ENCODE measurements at regions not wholly inside any gene's neighbourhood (a gene's known extent, or its start where the extent isn't known, plus 50 kb on each side); places are given as distances from the start of the nearest gene placed in this dataset.

DNA sequence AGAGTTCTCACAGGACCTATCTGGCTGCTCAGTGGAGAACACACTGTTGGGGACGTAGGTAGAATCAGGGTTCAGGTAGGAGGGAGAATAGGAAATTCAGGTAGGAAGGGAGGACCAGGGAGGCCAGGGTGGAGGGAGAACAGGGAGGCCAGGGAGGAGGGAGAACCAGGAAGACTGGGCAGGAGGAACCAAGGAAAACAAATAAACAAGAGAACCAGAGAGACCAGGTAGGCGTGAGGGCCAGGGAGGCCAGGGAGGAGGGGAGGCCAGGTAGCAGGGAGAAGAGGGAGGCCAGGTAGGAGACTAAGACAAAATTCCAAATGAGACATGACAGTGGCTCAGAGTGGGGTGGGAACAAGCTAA lies 337.6 kb downstream of the EIPR1 start:
- Histone ChIP-seq H3K9me1 (ENCODE audit: insufficient read depth, low read length) (no peaks in the 10 kb centered on the region), H2AK5ac (ENCODE audit: low read depth, low read length) (no peak overlapping the region), H4K5ac (ENCODE audit: low read depth, low read length) (no peak overlapping the region), H3K4ac (ENCODE audit: low read depth, low read length) (no peak overlapping the region), H3K36me3 (ENCODE audit: control insufficient read depth, insufficient read depth, low read length) (no peaks in the 10 kb centered on the region), H4K20me1 (ENCODE audit: insufficient read depth, low read length) (no peaks in the 10 kb centered on the region), H4K8ac (ENCODE audit: low read depth in 2 of 2, low read length in 2 of 2) (no peak overlapping the region), H3K9me3 (ENCODE audit: control insufficient read depth, insufficient read depth, low read length) (peaks cover 72% of the 10 kb centered on the region), H2AK9ac (replicated peaks; ENCODE audit: low read depth, low read length, poor library complexity) (no peak overlapping the region), H2BK5ac (ENCODE audit: low read depth, low read length, poor library complexity, severe bottlenecking) (no peak overlapping the region), H2BK15ac (ENCODE audit: low read depth, low read length) (no peak overlapping the region), H2BK120ac (ENCODE audit: low read depth, low read length) (no peak overlapping the region), H3K9ac (ENCODE audit: low read depth, low read length) (no peak overlapping the region), H3K79me1 (ENCODE audit: low read depth in 1 of 2, low read length in 2 of 2) (no peaks in the 10 kb centered on the region), H3K4me1 (ENCODE audit: control insufficient read depth, insufficient read depth, low read length) (no peaks in the 10 kb centered on the region), H3K4me3 (ENCODE audit: insufficient read depth, low read depth, low read length) (no peak overlapping the region), H2AFZ (replicated peaks; ENCODE audit: low read length, poor library complexity) (no peak overlapping the region), H3K23ac (ENCODE audit: low read depth, low read length) (no peak overlapping the region), H3K27ac (ENCODE audit: insufficient read depth, low read length) (no peak overlapping the region), H3K4me2 (ENCODE audit: low read depth, low read length) (no peak overlapping the region), H3K18ac (ENCODE audit: low read depth, low read length) (no peak overlapping the region), H3K14ac (replicated peaks; ENCODE audit: low read depth, low read length) (no peak overlapping the region), H2BK20ac (ENCODE audit: low read depth, low read length) (no peak overlapping the region), H3K56ac (ENCODE audit: extremely low read depth, insufficient read depth, low read length) (no peak overlapping the region), H4K91ac (ENCODE audit: insufficient read depth, low read depth, low read length) (no peak overlapping the region), H3K27me3 (ENCODE audit: control insufficient read depth, insufficient read depth, low read length) (no peaks in the 10 kb centered on the region)
- ChIA-PET POLR2A (ENCODE audit: unreplicated experiment) (no interaction called here), CTCF (no interaction called here)
- in situ Hi-C loops (cut with MboI; ENCODE audit: low sequenced_read_pairs), result no loop called here
- BruUV-seq (replicated peaks), result no TSS peak
- ATAC-seq (ENCODE audit: low read depth) (no peak), DNase-seq (no peak)
- intact Hi-C loops (cut with micrococcal nuclease), result no loop called here
- no CpG with 5 or more reads among the region's 2 CpGs for WGBS, 2 experiments (ENCODE audit: extremely low coverage in 2 of 2, insufficient read length in 1 of 2)
- dilution Hi-C loops (cut with HindIII; ENCODE audit: low sequenced_read_pairs, unreplicated experiment), result no loop called here
- no peak for TF ChIP-seq POLR2A (IDR thresholded peaks at IDR 0.05; ENCODE audit: low read depth, low read length)
- TF ChIP-seq, protein P1, sequence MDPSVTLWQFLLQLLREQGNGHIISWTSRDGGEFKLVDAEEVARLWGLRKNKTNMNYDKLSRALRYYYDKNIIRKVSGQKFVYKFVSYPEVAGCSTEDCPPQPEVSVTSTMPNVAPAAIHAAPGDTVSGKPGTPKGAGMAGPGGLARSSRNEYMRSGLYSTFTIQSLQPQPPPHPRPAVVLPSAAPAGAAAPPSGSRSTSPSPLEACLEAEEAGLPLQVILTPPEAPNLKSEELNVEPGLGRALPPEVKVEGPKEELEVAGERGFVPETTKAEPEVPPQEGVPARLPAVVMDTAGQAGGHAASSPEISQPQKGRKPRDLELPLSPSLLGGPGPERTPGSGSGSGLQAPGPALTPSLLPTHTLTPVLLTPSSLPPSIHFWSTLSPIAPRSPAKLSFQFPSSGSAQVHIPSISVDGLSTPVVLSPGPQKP (IDR thresholded peaks at IDR 0.05; ENCODE audit: borderline replicate concordance, low read depth, low read length), result no peak
- TF ChIP-seq CHD1 (IDR thresholded peaks at IDR 0.05; ENCODE audit: low read depth, low read length), result no peak
- TF ChIP-seq, protein P2, sequence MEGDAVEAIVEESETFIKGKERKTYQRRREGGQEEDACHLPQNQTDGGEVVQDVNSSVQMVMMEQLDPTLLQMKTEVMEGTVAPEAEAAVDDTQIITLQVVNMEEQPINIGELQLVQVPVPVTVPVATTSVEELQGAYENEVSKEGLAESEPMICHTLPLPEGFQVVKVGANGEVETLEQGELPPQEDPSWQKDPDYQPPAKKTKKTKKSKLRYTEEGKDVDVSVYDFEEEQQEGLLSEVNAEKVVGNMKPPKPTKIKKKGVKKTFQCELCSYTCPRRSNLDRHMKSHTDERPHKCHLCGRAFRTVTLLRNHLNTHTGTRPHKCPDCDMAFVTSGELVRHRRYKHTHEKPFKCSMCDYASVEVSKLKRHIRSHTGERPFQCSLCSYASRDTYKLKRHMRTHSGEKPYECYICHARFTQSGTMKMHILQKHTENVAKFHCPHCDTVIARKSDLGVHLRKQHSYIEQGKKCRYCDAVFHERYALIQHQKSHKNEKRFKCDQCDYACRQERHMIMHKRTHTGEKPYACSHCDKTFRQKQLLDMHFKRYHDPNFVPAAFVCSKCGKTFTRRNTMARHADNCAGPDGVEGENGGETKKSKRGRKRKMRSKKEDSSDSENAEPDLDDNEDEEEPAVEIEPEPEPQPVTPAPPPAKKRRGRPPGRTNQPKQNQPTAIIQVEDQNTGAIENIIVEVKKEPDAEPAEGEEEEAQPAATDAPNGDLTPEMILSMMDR (conservative IDR thresholded peaks at IDR 0.05; ENCODE audit: low read depth, low read length), result no peak
- TF ChIP-seq MAFK (IDR thresholded peaks at IDR 0.05; ENCODE audit: low read depth, low read length), result no peak
- no peak for TF ChIP-seq BHLHE40 (IDR thresholded peaks at IDR 0.05; ENCODE audit: low read depth, low read length)
- no peak for TF ChIP-seq RFX5 (IDR thresholded peaks at IDR 0.05; ENCODE audit: low read depth, low read length)
- TF ChIP-seq SMC3 (IDR thresholded peaks at IDR 0.05; ENCODE audit: low read depth, low read length), result no peak
- TF ChIP-seq MAZ (IDR thresholded peaks at IDR 0.05; ENCODE audit: borderline replicate concordance, low read depth, low read length), result no peak
- no peak for TF ChIP-seq MXI1 (IDR thresholded peaks at IDR 0.05; ENCODE audit: borderline replicate concordance, low read depth, low read length)
- no peak for TF ChIP-seq NFE2L2 (IDR thresholded peaks at IDR 0.05; ENCODE audit: low read depth, low read length)
- TF ChIP-seq, protein P3, sequence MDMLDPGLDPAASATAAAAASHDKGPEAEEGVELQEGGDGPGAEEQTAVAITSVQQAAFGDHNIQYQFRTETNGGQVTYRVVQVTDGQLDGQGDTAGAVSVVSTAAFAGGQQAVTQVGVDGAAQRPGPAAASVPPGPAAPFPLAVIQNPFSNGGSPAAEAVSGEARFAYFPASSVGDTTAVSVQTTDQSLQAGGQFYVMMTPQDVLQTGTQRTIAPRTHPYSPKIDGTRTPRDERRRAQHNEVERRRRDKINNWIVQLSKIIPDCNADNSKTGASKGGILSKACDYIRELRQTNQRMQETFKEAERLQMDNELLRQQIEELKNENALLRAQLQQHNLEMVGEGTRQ (IDR thresholded peaks at IDR 0.05; ENCODE audit: low read depth, low read length), result no peak
- no peak for TF ChIP-seq FOS (IDR thresholded peaks at IDR 0.05; ENCODE audit: low read depth, low read length)
- TF ChIP-seq RAD21 (IDR thresholded peaks at IDR 0.05; ENCODE audit: low read length), result no peak
- TF ChIP-seq CEBPB (IDR thresholded peaks at IDR 0.05; ENCODE audit: low read depth, low read length), result no peak
- TF ChIP-seq RCOR1 (IDR thresholded peaks at IDR 0.05; ENCODE audit: insufficient replicate concordance, low read length), result no peak
